ENCODE measurements at regions not wholly inside any gene's neighbourhood (a gene's known extent, or its start where the extent isn't known, plus 50 kb on each side); places are given as distances from the start of the nearest gene placed in this dataset.

GRCh38 chr3:18774319-18775088 lies 349.4 kb upstream of the SATB1 start:
- DNase-seq (ENCODE audit: low read depth), result no peak

GRCh38 chr3:18772699-18773305 lies 347.7 kb upstream of the SATB1 start:
- no peak for DNase-seq (ENCODE audit: low read depth)

GRCh38 chr3:18771931-18772330 lies 346.8 kb upstream of the SATB1 start:
- no peak for DNase-seq (ENCODE audit: low read depth)

GRCh38 chr3:18770800-18771199 lies 345.7 kb upstream of the SATB1 start:
- DNase-seq (ENCODE audit: low read depth), result no peak

GRCh38 chr3:18767756-18768303 lies 342.7 kb upstream of the SATB1 start:
- DNase-seq (ENCODE audit: low read depth), result no peak

GRCh38 chr3:18766974-18767373 lies 341.8 kb upstream of the SATB1 start:
- no peak for DNase-seq (ENCODE audit: low read depth)

GRCh38 chr3:18765662-18766061 lies 340.5 kb upstream of the SATB1 start:
- DNase-seq (ENCODE audit: low read depth), result no peak

GRCh38 chr3:18765161-18765560 lies 340.0 kb upstream of the SATB1 start:
- no peak for DNase-seq (ENCODE audit: low read depth)

GRCh38 chr3:18761530-18761929 lies 336.4 kb upstream of the SATB1 start:
- DNase-seq (ENCODE audit: low read depth), result no peak

GRCh38 chr3:18758047-18758704 lies 333.0 kb upstream of the SATB1 start:
- DNase-seq (ENCODE audit: low read depth), result peak; percentile 25

- DNase-seq (ENCODE audit: low read depth), result no peak
Observed at GRCh38 chr3:18757476-18757875, 332.3 kb upstream of the SATB1 start.

- DNase-seq (ENCODE audit: low read depth), result no peak
Observed at GRCh38 chr3:18752273-18752934, 327.3 kb upstream of the SATB1 start.

GRCh38 chr3:18751514-18751913 lies 326.4 kb upstream of the SATB1 start:
- DNase-seq (ENCODE audit: low read depth), result no peak

- DNase-seq (ENCODE audit: low read depth), result no peak
Observed at GRCh38 chr3:18747383-18747782, 322.2 kb upstream of the SATB1 start.

GRCh38 chr3:18745472-18745871 lies 320.3 kb upstream of the SATB1 start:
- DNase-seq (ENCODE audit: low read depth), result no peak

GRCh38 chr3:18744472-18744871 lies 319.3 kb upstream of the SATB1 start:
- no peak for DNase-seq (ENCODE audit: low read depth)

GRCh38 chr3:18743761-18744160 lies 318.6 kb upstream of the SATB1 start:
- no peak for DNase-seq (ENCODE audit: low read depth)

GRCh38 chr3:18740631-18741583 lies 315.8 kb upstream of the SATB1 start:
- no peak for DNase-seq (ENCODE audit: low read depth)

- DNase-seq (ENCODE audit: low read depth), result no peak
Observed at GRCh38 chr3:18739099-18739433, 313.9 kb upstream of the SATB1 start.

- no peak for DNase-seq (ENCODE audit: low read depth)
Observed at GRCh38 chr3:18738393-18739098, 313.4 kb upstream of the SATB1 start.

- no peak for DNase-seq (ENCODE audit: low read depth)
Observed at GRCh38 chr3:18735005-18735404, 309.9 kb upstream of the SATB1 start.

Data from ELR (cell line).